VCaP (cell line): ENCODE measurements at regions not wholly inside any gene's neighbourhood (a gene's known extent, or its start where the extent isn't known, plus 50 kb on each side); places are given as distances from the start of the nearest gene placed in this dataset.

Experiments used
- H3K27ac ChIP-seq: fragments of 450-650 bp; 2 replicates; pipeline ENCODE4 v1.5.1; 2017
- TF ChIP-seq, protein P1 (sequence below): fragments of 450-650 bp; conservative IDR thresholded peaks from 2 replicates; pipeline ENCODE4 v1.5.1; 2017; ENCODE audit warnings: mild to moderate bottlenecking, moderate library complexity

DNA sequence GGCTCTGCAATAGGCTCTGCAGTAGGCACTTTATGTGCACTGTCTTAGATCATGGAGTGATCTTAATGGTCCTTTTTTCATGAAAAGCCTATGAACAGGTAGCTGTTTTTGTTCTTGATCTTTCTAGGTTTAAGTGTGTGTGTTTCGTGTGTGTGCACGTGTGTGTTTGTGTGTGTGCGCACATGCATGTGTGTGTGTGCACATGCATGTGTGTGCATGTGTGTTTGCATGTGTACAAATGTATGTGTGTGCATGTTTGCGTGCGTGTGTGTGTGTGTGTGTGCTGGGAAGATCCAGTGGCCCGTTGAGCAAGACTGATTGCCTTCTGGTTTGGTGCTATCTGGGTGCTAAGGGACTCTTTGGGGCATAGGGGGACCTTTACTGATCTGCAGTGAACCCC, 334.8 kb downstream of the GLRX3 start:
- TF ChIP-seq, protein P1, sequence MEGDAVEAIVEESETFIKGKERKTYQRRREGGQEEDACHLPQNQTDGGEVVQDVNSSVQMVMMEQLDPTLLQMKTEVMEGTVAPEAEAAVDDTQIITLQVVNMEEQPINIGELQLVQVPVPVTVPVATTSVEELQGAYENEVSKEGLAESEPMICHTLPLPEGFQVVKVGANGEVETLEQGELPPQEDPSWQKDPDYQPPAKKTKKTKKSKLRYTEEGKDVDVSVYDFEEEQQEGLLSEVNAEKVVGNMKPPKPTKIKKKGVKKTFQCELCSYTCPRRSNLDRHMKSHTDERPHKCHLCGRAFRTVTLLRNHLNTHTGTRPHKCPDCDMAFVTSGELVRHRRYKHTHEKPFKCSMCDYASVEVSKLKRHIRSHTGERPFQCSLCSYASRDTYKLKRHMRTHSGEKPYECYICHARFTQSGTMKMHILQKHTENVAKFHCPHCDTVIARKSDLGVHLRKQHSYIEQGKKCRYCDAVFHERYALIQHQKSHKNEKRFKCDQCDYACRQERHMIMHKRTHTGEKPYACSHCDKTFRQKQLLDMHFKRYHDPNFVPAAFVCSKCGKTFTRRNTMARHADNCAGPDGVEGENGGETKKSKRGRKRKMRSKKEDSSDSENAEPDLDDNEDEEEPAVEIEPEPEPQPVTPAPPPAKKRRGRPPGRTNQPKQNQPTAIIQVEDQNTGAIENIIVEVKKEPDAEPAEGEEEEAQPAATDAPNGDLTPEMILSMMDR, result no peak
- H3K27ac ChIP-seq, result no peak overlapping the region

DNA sequence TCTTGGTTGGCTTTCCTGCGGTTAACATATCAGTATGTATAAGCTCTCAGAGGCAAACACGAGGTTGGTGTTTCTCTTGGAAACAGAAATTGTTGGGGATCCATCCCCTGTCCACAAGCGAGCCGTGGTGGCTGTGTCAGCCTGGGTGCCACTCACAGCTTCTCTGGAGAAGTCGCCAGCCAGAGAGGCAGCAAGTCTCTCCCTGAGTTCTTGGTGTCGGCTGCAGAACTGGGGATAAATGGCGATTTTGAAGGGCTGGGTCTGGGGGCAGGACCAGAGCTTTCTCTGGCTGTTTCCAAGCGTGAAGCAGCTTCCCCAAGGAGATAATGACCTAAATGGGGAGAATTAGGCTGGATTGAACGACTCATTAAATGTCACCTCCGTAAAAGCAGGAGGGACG, 335.3 kb downstream of the GLRX3 start:
- TF ChIP-seq, protein P1, result no peak
- no peak overlapping the region for H3K27ac ChIP-seq

GRCh38 chr10:130472236-130472635, 336.0 kb downstream of the GLRX3 start:
- TF ChIP-seq, protein P1, result no peak
- H3K27ac ChIP-seq, result no peak overlapping the region

DNA sequence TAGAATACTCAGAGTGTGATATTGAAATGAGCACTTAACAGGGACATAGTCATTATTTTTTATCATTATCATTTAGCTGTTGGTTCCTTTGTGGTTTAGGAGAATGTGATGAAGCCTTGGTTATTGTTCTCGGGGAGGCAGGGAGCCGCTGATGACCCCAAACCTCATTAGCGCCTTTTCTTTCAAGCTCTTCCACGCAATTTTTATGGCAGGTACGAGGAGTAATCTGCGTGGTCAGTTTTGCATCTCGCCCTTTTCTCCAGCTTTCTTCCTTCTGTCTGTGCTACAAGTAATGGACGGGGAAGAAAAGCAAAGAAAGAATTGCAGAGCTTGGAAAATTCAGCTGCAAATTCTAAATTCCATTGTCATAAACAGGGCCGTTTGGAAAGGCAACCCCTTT, 338.4 kb downstream of the GLRX3 start:
- H3K27ac ChIP-seq, result no peak overlapping the region
- TF ChIP-seq, protein P1, result no peak

DNA sequence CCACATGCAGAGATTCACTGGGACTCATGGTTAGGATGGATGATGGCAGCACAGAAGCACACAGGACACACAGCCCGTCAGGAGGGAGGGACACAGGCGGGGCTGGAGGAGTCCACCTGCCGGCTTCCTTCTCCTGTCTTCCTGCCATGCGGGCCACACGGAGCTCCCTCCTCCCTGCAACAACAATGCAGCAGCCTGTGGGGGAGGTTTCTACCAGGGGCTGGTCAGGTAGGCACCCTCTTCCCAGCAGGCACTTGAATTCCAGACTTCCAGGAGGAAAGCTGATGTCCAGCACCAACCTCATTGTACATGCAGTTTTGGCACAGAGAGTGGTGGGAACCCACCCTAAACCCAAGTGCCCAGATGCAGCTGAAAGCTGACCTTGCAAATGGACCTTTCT, 341.2 kb downstream of the GLRX3 start:
- TF ChIP-seq, protein P1, result no peak
- H3K27ac ChIP-seq, result no peak overlapping the region

GRCh38 chr10:130479146-130479545, 343.0 kb downstream of the GLRX3 start:
- no peak overlapping the region for H3K27ac ChIP-seq
- TF ChIP-seq, protein P1, result no peak

- H3K27ac ChIP-seq, result no peak overlapping the region
- TF ChIP-seq, protein P1, result no peak
These were observed 343.7 kb downstream of the GLRX3 start for GRCh38 chr10:130479926-130480325.

DNA sequence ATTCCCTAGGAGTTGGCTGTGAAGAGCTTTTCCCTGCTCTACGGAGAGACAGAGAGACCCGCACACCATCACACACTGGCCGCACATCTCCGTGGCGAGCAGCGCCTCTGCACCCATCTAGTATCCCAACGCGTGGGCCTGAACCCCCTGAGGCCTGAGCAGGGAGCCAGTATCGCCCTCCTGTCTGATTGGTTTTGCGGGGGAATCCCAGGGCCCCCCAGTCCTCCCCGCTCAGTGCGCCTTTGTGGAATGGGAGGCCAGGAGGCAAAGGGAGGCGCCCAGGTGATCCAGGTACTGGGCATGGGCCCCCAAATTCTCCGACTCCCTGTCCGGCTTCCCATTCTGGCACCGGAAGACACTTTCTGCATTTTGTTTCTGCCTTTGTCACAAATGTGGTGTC, 344.3 kb downstream of the GLRX3 start:
- TF ChIP-seq, protein P1, result no peak
- no peak overlapping the region for H3K27ac ChIP-seq
